ENCODE measurements at regions not wholly inside any gene's neighbourhood (a gene's known extent, or its start where the extent isn't known, plus 50 kb on each side); places are given as distances from the start of the nearest gene placed in this dataset.

DNA sequence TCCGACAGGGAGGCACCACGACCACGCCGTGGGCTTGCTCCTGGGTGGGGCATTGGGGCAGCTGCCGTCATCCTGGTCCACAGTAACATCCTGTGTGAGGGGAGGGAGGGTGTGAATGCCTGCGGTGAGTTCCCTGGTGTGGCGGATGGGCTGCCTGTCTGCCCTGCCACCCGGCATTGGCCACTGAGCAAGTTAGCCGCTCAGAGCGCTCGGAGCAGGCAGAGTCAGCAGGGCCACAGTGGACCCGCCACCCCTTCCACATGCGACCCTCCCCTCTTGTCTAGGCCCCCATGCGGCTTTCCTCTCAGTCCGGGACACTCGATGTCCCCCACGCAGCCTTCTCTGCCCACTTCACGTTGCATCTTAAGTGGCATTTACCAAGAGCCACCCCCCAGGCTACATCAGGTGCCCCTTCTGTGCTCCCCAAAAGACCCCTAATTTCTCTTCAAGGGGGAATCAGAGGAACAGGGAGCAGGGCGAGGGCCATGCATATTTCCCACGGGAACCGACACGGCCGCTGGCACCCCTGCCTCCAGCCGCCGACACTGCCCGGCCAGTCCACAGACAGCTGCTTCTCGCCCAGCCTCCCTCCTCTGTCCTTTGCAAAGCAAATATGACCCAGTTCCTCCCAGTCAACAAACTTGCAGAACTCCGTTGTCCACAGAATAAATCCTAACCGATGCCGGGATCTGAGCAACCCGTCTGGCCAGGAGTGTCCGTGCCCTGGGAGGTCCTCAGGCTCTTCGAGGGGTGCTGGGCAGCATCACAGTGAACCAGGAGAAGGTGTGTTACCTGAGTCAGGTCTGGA is 1482.1 kb downstream of the TBC1D22A start:
- DNase-seq: no peak
- Mint-ChIP-seq H3K4me3 (no peak overlapping the region), H3K9me3 (no peaks in the 10 kb centered on the region), H3K27me3 (peaks cover 32% of the 10 kb centered on the region), H3K4me1 (peaks cover 11% of the 10 kb centered on the region), H3K27ac (no peak overlapping the region)
- ATAC-seq: no peak

- H3K4me3 Mint-ChIP-seq: no peak overlapping the region
- peak overlapping the region in 1 of 2 donors; percentile 59 for H3K27ac Mint-ChIP-seq
- H3K4me1 Mint-ChIP-seq: peaks cover 11% of the 10 kb centered on the region
- DNase-seq: no peak
- no peak for ATAC-seq
- peaks cover 32% of the 10 kb centered on the region for H3K27me3 Mint-ChIP-seq
- no peaks in the 10 kb centered on the region for H3K9me3 Mint-ChIP-seq
Observed at GRCh38 chr22:48242461-48242864, 1480.0 kb downstream of the TBC1D22A start.

GRCh38 chr22:48241658-48242057 is 1479.2 kb downstream of the TBC1D22A start:
- Mint-ChIP-seq H3K4me3 (no peak overlapping the region), H3K27me3 (peaks cover 30% of the 10 kb centered on the region), H3K4me1 (peaks cover 11% of the 10 kb centered on the region), H3K9me3 (no peaks in the 10 kb centered on the region), H3K27ac (peak overlapping the region in 1 of 2 donors; percentile 48)
- ATAC-seq (no peak), DNase-seq (no peak)

GRCh38 chr22:48240935-48241230 is 1478.4 kb downstream of the TBC1D22A start:
- ATAC-seq: no peak
- no peak overlapping the region for H3K4me3 Mint-ChIP-seq
- H3K27ac Mint-ChIP-seq: no peak overlapping the region
- no peaks in the 10 kb centered on the region for H3K9me3 Mint-ChIP-seq
- H3K4me1 Mint-ChIP-seq: peaks cover 11% of the 10 kb centered on the region
- peaks cover 25% of the 10 kb centered on the region for H3K27me3 Mint-ChIP-seq
- DNase-seq: no peak

DNA sequence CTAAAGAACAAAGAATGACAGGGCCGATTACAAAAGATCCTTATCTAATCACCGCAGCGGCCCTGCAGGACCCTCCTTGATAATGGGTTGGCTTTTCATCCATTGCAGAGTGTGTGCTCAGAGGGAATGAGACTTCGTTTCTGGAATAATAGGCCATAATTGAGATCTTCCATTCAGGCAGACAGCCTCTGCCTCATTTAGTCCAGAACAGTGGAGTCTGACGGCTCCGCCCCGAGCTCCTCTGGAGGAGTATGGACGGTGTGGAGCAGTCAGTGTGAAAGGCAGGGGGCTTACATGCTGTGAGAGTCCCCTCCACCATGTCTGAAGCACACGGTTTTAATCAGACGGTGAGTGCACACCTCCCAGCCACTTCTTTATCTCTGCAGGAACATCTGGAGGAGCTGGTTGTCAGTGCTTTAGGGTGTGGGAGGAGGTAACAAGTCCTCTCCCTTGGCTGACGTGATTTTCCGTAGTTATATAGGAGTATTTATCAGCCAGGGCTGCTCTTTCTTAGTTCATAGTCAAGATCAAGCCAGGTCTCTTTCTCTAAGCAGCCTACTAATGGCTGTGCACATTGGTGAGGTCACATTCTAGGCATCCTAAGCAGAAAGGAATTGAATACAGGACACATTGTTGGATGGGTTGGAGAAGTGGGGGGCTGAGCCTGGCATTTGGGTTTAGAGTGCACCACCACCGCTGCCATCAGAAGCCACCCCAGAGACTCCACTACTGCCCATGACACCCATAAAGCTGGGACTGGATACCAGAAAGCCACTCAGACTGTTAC is 1477.9 kb downstream of the TBC1D22A start:
- no peak for ATAC-seq
- H3K27me3 Mint-ChIP-seq: peaks cover 25% of the 10 kb centered on the region
- H3K4me3 Mint-ChIP-seq: no peak overlapping the region
- H3K9me3 Mint-ChIP-seq: no peaks in the 10 kb centered on the region
- H3K27ac Mint-ChIP-seq: peak overlapping the region in 1 of 2 donors; percentile 27
- no peak for DNase-seq
- H3K4me1 Mint-ChIP-seq: peaks cover 11% of the 10 kb centered on the region

- no peak overlapping the region for H3K27ac Mint-ChIP-seq
- no peak for ATAC-seq
- DNase-seq: no peak
- no peak overlapping the region for H3K4me3 Mint-ChIP-seq
- peaks cover 25% of the 10 kb centered on the region for H3K27me3 Mint-ChIP-seq
- peaks cover 11% of the 10 kb centered on the region for H3K4me1 Mint-ChIP-seq
- H3K9me3 Mint-ChIP-seq: no peaks in the 10 kb centered on the region
Observed at GRCh38 chr22:48239461-48240147, 1477.2 kb downstream of the TBC1D22A start.

DNA sequence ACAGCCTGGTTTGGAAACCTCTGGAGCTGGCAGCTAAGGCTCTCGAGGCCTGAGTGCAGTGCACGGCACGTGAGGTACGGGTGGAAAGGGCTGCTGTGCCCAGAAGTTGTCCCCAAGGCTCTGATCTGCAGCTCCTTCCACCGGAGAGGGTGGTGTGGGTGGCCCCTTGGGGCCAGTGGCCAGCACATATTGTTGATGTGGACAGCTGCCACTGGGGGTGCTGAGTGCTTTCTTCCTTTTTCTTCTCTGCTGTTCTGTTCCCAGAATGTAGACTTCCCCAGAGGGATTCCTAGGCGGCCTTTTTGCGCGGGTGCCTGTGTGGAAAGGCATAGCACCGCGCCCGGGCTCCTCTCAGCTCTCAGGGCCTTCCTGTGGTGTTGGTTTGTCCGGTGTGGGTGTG is 1476.5 kb downstream of the TBC1D22A start:
- Mint-ChIP-seq H3K27ac (no peak overlapping the region), H3K9me3 (peaks cover under 1 to 2% of the 10 kb centered on the region in 2 donors), H3K4me3 (no peak overlapping the region), H3K27me3 (peaks cover 24% of the 10 kb centered on the region), H3K4me1 (peaks cover 11% of the 10 kb centered on the region)
- DNase-seq (no peak), ATAC-seq (no peak)

DNA sequence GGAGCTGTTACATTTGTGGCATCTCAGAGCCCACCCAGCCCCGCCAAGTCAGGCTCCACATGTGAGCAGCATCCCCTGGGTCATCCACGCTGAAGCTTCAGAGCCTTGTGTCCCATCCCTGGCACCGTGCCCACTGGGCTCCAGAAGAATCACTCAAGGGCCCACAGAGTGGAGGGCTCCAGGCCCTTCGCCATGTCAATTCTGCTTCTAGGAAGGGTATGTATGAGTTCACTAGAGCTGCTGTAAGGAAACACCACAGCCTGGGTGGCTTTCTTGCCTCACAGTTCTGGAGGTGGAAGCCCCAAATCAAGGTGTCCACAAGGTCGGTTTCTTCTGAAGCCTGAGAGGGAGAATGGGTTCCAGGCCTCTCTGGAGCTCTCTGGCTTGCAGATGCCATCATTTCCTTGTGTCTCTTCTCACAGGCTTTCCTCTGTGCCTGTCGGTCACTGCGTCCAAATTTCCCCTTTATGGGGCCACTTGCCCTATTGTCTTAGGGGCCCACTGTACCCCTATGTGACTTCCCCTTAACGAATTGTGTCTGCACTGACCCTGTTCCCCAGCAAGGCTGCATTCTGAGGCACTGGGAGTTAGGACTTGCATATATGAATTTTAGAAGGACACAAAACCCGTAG is 1476.0 kb downstream of the TBC1D22A start:
- peaks cover 5 to 8% of the 10 kb centered on the region in 2 donors for H3K9me3 Mint-ChIP-seq
- peaks cover 11% of the 10 kb centered on the region for H3K4me1 Mint-ChIP-seq
- H3K27ac Mint-ChIP-seq: no peak overlapping the region
- H3K4me3 Mint-ChIP-seq: no peak overlapping the region
- H3K27me3 Mint-ChIP-seq: peaks cover 18% of the 10 kb centered on the region
- DNase-seq (no peak), ATAC-seq (no peak)

DNA sequence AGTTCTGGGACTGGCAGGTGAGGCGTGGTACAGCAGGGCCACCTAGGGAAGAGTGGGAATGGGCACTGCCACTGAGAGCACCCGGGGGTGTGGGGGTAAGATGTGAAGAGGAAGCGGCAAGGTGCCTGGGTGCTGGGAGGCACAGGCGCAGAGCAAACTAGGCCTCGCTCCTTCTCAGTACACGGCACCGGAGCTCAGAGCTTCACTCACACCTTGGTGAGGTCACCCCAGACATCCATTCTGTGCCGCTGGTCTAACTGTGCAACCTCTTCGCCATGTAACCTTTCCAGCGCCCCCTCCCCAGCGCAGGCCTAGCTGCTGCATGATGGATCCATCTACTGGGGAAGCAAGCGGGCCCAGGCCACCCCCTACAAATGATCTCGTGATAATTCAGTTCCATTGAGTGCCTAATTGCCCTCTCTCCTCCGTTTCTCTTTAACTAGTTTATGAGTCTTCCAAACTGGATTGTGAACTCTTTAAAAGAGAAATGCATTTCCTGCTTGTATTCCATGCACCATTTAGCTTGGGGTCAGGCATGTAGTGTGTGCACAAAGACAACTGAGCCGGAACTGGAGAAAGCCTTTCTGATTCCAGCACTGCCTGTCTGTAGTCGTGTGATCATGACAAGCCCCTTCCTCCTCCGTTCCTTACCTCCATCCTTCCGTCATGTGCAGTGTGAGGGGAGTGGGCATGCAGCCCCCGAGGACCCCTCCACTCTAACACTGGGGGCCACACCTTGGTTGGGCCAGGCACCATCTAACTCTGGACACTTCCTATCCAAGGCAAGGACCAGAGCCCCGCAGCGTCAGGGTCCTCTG is 1475.2 kb downstream of the TBC1D22A start:
- ATAC-seq (no peak), DNase-seq (no peak)
- Mint-ChIP-seq H3K4me1 (peaks cover 11% of the 10 kb centered on the region), H3K27me3 (peaks cover 17% of the 10 kb centered on the region), H3K27ac (no peak overlapping the region), H3K4me3 (no peak overlapping the region), H3K9me3 (peaks cover 5 to 14% of the 10 kb centered on the region in 2 donors)

DNA sequence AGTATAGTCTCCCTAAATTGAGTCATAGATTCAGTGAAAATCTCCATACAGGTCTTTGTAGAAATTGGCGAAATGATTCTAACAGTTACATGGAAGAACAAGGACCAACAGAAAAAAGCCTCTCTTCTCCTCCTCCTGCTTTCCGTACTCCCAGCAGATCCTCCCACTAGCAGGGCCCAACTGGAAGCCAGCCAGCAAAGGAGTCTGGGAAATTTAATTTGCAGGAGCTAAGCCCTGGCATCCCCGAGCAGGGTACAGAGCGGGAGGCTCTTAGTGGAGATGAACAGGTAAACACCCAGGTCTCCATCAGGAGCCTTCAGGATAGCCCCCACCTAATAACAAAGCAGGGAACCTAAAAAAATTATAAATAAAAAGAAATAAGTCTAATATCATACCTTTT is 1473.8 kb downstream of the TBC1D22A start:
- no peaks in the 10 kb centered on the region for H3K4me1 Mint-ChIP-seq
- DNase-seq (no peak), ATAC-seq (no peak)
- H3K27ac Mint-ChIP-seq: no peak overlapping the region
- no peak overlapping the region for H3K4me3 Mint-ChIP-seq
- peaks cover 17% of the 10 kb centered on the region for H3K27me3 Mint-ChIP-seq
- H3K9me3 Mint-ChIP-seq: peaks cover 14 to 23% of the 10 kb centered on the region in 2 donors

DNA sequence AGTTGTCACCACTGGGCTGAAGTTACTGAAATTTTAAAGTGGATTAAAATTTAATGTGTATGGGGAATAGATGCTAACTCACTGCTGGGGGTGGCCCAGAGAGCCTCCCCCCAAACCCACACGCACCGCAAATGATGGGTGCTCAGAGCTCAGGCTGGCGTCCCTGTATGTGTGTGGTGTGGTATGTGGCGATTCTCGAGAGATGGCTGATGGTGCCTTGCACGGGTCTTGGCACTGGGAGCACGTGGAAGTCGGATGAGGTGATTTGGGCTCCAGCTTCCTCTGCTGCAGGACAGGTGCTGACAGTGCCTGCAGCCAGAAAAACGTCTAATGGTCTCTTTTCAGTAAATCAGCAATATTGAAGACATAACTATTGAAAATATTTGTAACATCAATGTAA is 1473.3 kb downstream of the TBC1D22A start:
- H3K27ac Mint-ChIP-seq: no peak overlapping the region
- peaks cover 14 to 23% of the 10 kb centered on the region in 2 donors for H3K9me3 Mint-ChIP-seq
- ATAC-seq (no peak), DNase-seq (no peak)
- H3K4me3 Mint-ChIP-seq: no peak overlapping the region
- H3K27me3 Mint-ChIP-seq: peaks cover 17% of the 10 kb centered on the region
- H3K4me1 Mint-ChIP-seq: no peaks in the 10 kb centered on the region

DNA sequence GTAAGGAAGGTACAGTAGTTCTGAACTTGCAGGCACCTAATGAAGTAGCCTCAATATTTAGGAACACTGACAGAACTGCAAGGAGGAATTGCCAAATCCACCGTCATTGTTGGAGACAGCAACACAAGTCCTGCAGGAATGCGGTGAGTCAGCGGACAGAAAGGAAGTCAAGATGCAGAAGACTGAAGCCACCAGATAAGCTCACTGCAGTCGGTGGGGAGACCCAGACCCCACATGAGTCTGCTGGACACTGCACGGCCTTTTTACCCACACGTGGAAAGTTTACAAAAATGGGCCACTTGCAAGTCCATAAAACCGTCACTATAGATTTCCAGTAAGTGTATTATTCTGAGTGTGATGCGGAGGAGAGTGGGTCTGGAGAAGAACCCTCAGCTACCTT is 1471.6 kb downstream of the TBC1D22A start:
- Mint-ChIP-seq H3K27ac (no peak overlapping the region), H3K4me3 (no peak overlapping the region), H3K9me3 (peaks cover 14 to 23% of the 10 kb centered on the region in 2 donors), H3K27me3 (peaks cover 3% of the 10 kb centered on the region), H3K4me1 (no peaks in the 10 kb centered on the region)
- DNase-seq (no peak), ATAC-seq (no peak)

DNA sequence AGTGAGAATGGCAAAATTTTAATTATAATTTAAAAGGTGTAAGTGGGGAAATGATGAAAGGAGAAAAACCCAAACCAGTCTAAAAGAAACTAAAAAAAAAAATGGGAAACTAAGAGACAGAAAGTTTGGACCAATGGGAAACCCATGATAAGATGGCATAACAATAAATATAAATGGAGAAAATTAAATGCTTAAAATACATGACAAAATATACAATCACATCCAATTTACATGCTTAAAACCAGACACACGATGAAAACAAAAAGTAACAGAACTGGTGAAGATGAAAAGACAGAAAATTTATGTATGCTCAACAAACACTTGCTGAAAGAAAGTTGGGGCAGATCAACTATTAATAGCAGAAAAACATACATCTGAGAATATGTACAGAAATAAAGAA is 1471.1 kb downstream of the TBC1D22A start:
- ATAC-seq: no peak
- no peak for DNase-seq
- H3K27me3 Mint-ChIP-seq: no peaks in the 10 kb centered on the region
- peaks cover 14 to 23% of the 10 kb centered on the region in 2 donors for H3K9me3 Mint-ChIP-seq
- no peak overlapping the region for H3K27ac Mint-ChIP-seq
- H3K4me3 Mint-ChIP-seq: no peak overlapping the region
- H3K4me1 Mint-ChIP-seq: no peaks in the 10 kb centered on the region

DNA sequence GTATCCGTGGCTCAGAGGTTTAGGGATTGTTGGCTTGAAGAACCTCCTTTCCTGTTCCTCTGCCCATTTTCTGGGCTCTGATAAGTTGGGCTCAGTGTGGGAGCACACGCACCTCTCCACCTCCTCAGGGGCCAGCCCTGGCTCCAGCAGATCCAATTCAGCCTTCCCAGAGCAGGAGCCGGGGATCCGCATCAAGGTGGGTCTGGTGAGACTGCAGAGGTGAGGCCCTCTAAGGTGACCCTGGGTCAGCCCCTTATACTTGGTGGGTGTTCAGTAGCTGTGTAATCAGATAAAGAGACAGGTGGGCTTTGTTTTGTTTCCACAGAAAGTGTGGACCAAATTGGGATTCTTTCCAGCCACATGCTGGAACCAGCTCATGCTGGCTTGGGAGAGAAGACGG is 1466.0 kb downstream of the TBC1D22A start:
- peaks cover 7% of the 10 kb centered on the region for H3K27me3 Mint-ChIP-seq
- H3K4me3 Mint-ChIP-seq: no peak overlapping the region
- DNase-seq (no peak), ATAC-seq (no peak)
- peaks cover 9 to 16% of the 10 kb centered on the region in 2 donors for H3K9me3 Mint-ChIP-seq
- no peak overlapping the region for H3K27ac Mint-ChIP-seq
- no peaks in the 10 kb centered on the region for H3K4me1 Mint-ChIP-seq

All from stimulated activated naive CD8-positive, alpha-beta T cell treated with anti-CD3 and anti-CD28 coated beads, Interleukin-15, amount 100 ng/mL, for 72 hours (primary cell).